Sigmoid colon (tissue), 4 donors: ENCODE measurements at regions not wholly inside any gene's neighbourhood (a gene's known extent, or its start where the extent isn't known, plus 50 kb on each side); places are given as distances from the start of the nearest gene placed in this dataset.

Source experiments
- EP300 ChIP-seq, 4 donors: sonication (generic); formaldehyde crosslinking; IDR thresholded peaks; one replicate each; pipeline ENCODE4 v1.6.1; 2017; ENCODE audit warnings: antibody characterized with exemption in 4 of 4
- TF ChIP-seq, protein P1 (sequence below), 4 experiments: fragments of 450-650 bp in 3 of 4; fragments of 200-600 bp in 1 of 4; IDR thresholded peaks; one replicate each; pipeline ENCODE4 v1.5.1; 2016 to 2019; ENCODE audit warnings: antibody characterized with exemption in 4 of 4, mild to moderate bottlenecking in 3 of 4, moderate library complexity in 2 of 4

DNA sequence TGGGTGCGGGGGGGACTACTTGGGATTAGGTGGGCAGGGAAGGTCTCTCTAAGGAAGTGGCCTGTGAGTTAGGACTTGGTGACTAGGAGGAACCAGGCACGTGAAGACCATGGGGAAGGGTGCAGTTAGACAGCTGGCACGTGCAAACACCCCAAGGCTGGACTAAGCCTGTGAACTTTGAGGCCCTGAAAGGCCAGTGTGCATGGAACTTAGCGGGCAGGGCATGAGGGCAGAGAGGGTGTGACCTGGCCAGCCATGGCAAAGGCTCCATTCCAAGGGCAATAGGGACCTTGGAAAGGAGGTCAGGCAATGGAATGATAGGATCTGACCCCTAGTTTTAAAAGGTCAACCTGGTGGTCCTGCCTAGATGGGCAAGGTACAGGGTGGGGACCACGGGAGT is 158.4 kb upstream of the PCBD1 start:
- TF ChIP-seq EP300 (IDR thresholded peaks at IDR 0.05), result no peak
- TF ChIP-seq, protein P1, sequence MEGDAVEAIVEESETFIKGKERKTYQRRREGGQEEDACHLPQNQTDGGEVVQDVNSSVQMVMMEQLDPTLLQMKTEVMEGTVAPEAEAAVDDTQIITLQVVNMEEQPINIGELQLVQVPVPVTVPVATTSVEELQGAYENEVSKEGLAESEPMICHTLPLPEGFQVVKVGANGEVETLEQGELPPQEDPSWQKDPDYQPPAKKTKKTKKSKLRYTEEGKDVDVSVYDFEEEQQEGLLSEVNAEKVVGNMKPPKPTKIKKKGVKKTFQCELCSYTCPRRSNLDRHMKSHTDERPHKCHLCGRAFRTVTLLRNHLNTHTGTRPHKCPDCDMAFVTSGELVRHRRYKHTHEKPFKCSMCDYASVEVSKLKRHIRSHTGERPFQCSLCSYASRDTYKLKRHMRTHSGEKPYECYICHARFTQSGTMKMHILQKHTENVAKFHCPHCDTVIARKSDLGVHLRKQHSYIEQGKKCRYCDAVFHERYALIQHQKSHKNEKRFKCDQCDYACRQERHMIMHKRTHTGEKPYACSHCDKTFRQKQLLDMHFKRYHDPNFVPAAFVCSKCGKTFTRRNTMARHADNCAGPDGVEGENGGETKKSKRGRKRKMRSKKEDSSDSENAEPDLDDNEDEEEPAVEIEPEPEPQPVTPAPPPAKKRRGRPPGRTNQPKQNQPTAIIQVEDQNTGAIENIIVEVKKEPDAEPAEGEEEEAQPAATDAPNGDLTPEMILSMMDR (IDR thresholded peaks at IDR 0.05), result no peak
